ENCODE measurements at regions not wholly inside any gene's neighbourhood (a gene's known extent, or its start where the extent isn't known, plus 50 kb on each side); places are given as distances from the start of the nearest gene placed in this dataset.

- DNase-seq: no peak
These were observed 83.9 kb upstream of the ZNF827 start for GRCh38 chr4:146022541-146022940.

- DNase-seq: no peak
These were observed 79.6 kb upstream of the ZNF827 start for GRCh38 chr4:146018247-146018646.

DNA sequence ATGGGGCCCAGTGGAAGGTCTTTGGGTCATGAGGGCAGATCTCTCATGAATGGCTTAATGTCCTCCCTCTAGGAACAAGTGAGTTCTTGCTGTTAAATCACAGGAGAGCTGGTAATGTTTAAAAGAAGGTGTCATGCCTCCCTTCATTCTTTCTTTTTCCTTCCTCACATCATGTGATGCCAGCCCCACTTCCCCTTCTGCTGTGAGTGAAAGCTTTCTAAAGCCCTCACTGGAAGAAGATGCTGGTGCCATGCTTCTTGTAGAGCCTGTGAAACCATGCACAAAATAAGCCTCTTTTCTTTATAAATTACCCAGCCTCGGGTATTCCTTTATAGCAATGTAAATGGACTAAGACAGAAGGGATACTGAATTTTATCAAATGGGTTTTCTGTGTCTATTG is 66.1 kb upstream of the ZNF827 start:
- no peak for DNase-seq

- no peak for DNase-seq
These were observed 50.0 kb upstream of the ZNF827 start for GRCh38 chr4:145988628-145989027.
